ENCODE measurements at regions not wholly inside any gene's neighbourhood (a gene's known extent, or its start where the extent isn't known, plus 50 kb on each side); places are given as distances from the start of the nearest gene placed in this dataset.
"Not testable (repeated sequence)": the region's sequence is repeated elsewhere in the genome, so short reads cannot be mapped to it uniquely, and the experiment has no call there.

DNA sequence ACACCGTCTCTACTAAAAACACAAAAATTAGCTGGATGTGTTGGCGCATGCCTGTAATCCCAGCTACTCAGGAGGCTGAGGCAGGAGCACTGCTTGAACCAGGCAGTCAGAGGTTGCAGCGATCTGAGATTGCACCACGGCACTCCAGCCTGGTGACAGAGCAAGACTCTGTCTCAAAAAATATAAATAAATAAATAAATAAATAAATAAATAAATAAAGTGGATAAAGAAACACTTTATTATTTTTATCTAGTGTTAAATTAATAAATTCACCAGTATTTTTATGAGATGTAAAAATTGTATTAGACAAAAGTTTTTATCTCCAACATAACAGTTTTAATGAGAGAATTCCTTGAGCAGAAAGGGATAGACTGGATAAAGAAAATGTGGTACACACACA, 839.3 kb downstream of the DIAPH3 start:
- not testable (repeated sequence) for DNase-seq

- DNase-seq: no peak
Observed at GRCh38 chr13:59326717-59327116, 837.0 kb downstream of the DIAPH3 start.

DNA sequence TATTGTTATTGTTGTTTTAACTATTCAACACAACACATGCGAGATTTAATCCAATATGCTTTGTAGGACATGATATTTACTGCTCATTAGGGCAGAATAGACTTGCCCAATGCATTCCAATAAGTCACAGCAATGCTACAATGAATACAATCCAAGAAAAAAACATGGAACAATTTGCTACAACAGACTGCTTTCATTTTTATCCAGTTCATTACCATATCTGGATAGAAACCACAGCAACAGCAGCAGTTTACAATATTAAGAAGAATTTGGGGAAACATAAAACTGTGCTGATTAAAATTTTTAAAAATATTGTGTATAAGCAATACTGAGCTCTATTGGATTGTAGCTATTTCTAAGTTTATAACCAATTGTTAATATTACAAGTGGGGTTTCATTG, 833.0 kb downstream of the DIAPH3 start:
- DNase-seq: no peak

GRCh38 chr13:59332966-59333365, 830.8 kb downstream of the DIAPH3 start:
- DNase-seq: no peak

- peak; percentile 17 for DNase-seq
Observed at GRCh38 chr13:59337070-59337469, 826.7 kb downstream of the DIAPH3 start.

DNA sequence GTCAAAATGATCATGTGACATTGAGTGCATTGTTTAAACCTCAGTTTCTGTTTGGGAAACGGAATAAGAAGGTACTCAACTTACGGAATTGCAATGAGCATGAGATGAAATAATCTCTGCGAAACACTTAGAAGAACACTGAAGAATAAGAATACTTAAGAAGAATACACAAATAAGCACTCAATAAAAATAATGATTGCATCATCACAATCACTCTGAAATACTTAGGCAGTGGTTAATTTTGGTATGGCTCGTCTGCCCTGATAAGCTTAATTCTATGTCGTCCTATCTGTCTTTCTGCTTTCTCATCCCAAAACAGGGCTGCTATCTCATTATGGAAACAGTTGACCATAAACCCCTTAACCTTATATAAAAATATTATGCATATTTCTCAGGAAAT, 823.6 kb downstream of the DIAPH3 start:
- DNase-seq: no peak

GRCh38 chr13:59340581-59340980, 823.1 kb downstream of the DIAPH3 start:
- DNase-seq: no peak

DNA sequence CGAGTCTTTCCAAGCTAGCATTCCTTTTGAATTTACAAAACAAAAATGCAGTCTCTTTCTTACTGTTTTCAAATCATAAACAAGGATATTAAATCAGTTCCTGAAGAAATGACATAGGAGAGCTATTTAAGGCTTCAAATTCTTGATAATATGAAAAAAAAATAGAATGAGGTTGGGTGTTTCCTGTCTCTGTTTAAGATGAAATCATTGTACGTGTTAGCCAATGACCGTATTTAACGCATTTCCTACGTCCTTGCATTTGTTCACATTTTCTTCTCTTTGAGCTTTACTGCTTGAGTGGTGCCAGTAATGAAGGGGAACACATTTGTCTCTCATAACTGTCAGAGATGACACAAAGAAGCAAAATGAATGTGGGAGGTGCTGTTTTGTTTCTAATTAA, 821.3 kb downstream of the DIAPH3 start:
- no peak for DNase-seq

DNA sequence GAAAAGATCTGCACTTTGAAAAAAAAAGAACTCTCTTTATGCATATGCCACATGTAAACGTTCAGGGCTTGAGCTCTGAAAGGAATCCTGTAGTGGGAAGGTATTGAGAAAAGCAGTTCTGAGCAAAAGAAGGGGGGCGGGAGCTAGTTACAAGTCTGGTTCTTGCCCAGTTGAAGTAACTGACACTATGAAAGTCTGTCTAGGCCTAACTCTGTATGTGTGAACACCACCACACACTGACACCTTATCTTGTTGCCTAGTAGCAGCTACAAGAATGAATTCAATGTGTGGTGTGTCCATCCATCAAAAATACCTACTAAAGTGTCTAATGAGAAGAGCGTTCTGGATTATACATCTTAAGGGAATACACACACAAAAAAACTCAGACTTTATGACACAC, 820.6 kb downstream of the DIAPH3 start:
- no peak for DNase-seq

DNA sequence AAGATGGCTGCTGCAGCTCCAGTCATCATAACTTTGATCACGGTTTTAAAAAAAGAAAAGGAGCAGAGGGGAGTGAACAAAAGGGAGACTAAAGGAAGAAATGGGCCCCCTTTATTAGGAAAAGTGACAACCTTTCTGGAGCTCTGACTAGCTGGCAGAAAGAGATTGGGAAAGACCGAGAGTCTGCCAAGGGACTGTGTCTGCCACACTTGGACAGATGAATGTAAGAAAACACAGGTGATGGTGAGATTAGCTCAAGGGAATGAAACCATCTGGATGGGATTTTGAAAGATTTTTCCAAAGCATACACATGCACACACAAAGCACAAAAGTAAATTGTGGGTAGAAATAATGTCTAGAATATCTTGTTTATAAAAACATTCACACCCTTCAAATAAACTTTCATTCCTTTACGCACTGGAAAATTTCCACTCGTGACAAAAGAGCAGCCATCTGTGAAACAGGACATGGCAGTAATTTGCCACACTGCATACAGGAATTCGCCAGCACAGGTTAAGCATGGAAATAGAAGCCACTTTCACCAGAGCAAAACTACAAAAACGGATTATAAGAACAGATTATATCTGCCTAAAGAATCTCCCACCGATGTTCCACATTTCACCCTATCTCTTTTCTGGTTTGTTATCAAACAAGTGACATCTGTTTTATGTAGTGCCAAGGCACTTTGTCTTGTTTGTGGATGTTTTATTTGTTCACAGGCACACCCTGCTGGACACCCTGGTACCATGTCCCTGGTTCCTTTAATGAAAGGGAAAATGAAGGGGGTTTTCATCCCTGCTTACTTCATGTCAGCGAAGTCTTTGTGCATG, 819.5 kb downstream of the DIAPH3 start:
- DNase-seq: no peak

- peak; percentile 9 for DNase-seq
Observed at GRCh38 chr13:59345311-59345710, 818.4 kb downstream of the DIAPH3 start.

DNA sequence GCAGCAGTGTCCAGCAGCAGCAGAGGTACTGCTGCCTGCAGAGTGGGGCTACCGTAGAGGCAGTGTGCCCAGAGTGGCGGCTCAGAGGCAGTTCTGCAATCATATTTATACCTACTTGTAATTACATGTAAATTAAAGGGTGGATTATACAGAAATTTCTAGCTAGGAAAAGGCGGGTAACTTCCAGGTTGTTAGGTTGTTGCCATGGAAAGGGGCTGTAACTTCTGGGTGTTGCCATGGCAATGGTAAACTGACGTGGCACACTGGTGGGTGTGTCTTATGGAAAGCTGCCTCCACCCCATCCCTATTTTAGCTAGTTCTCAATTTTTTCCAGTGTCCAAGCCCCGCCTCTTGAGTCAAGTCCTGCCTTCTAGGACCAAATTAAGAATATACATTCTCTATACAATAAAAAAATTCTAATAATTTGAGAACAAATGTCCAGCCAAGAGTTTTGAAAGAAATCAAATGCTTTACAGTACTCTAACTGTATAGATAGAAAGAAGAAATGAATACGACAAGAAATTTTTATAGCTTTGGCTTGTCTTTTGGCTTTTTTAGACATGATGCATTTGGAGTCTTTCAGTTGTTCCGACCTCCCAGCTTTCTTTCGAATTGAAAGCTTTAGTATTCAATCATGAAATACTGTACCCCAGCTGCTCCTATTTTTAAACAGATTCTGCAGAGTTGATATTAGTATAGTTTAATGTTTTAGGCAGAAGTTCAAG, 816.6 kb downstream of the DIAPH3 start:
- peak; percentile 1 for DNase-seq

- DNase-seq: no peak
Observed at GRCh38 chr13:59348617-59349016, 815.1 kb downstream of the DIAPH3 start.

- no peak for DNase-seq
Observed at GRCh38 chr13:59352600-59352999, 811.1 kb downstream of the DIAPH3 start.

GRCh38 chr13:59354665-59355369, 808.9 kb downstream of the DIAPH3 start:
- DNase-seq: no peak

DNA sequence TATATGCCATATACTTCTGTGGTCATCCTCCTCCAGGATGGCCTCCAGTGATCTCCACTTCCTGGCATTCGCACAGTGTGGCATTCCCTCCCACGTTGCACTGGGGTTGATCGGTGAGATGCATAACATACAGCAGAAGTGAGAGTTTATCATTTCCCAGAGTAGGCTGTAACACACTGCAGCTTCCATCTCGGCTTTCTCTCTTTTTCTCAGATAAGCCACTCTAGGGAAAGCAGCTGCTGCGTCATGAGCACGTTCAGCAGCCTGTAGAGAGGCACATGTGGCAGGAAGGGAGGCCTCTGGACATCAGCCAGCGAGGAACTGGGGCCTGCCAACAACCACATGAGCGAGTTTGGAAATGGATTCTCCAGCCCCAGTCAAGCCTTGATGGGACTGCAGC, 807.1 kb downstream of the DIAPH3 start:
- peak; percentile 64 for DNase-seq

- no peak for DNase-seq
Observed at GRCh38 chr13:59358014-59358413, 805.7 kb downstream of the DIAPH3 start.

- DNase-seq: peak; percentile 1
Observed at GRCh38 chr13:59360108-59360507, 803.6 kb downstream of the DIAPH3 start.

- no peak for DNase-seq
Observed at GRCh38 chr13:59360916-59361315, 802.8 kb downstream of the DIAPH3 start.

DNA sequence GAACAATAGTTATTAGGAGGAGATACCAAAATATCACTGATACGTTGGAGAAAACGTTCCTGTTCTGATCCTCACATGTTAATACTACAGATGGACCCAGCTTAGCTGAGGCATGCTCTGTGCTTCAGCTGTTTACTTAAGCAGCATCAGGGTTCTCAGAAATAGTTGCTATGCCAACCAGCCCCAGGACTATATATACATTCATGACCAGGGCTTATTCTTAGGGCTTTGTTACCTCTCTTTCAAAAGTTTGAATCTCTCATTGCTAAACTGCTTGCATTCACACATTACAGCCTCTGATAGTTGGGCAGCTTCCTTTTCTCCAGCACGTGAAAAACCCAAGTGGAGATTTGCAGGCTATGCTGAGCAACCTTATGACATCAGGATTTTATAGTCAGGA, 800.4 kb downstream of the DIAPH3 start:
- DNase-seq: no peak

DNA sequence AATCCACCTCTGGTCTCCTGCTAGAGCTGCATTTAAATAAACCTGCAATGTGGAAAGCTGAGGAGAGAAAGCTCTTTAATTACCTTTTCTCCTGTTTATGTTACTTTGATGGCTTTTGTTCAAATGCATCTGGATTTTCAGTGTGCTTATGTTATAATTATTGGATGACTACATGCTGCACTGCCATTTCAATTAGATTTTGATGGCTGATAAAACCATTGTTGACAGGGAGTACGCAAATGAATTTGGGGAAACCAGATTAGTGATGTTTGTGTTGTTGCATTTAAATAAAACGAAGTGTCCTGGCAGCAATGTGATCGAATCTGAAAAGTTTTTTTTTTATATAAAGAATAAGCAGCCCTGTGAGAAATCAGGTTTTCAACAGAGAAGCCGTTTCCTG, 799.8 kb downstream of the DIAPH3 start:
- DNase-seq: no peak

GRCh38 chr13:59364641-59365085, 799.1 kb downstream of the DIAPH3 start:
- no peak for DNase-seq

DNA sequence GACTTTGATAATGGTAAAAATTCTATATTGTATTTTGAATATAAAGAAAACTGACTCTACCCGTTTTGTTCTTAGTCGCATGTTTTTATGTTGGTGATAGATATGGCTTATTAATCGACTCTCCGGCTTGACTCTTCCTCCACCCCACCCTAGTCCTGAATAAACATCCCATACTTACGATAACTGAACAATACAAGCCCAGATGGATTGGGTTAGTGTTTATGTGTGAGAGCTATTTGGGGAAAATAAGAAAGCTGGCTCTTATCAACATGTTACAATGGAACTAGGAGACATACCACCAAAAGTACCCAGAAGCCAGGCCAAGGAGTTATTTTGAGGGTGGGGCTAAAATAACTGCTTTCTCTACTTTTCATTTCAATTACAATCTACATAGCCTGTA, 796.3 kb downstream of the DIAPH3 start:
- DNase-seq: no peak
